HG02642 (cell line): ENCODE measurements at regions not wholly inside any gene's neighbourhood (a gene's known extent, or its start where the extent isn't known, plus 50 kb on each side); places are given as distances from the start of the nearest gene placed in this dataset.
"Not testable (repeated sequence)": the region's sequence is repeated elsewhere in the genome, so short reads cannot be mapped to it uniquely, and the experiment has no call there.

ENCODE experiments used
- ATAC-seq: cut with Tn5 transposase; IDR thresholded peaks from one replicate; pipeline ENCODE4 v1.9.1; 2021; ENCODE audit warnings: mild to moderate bottlenecking; ENCODE audit not compliant: unreplicated experiment, poor library complexity

DNA sequence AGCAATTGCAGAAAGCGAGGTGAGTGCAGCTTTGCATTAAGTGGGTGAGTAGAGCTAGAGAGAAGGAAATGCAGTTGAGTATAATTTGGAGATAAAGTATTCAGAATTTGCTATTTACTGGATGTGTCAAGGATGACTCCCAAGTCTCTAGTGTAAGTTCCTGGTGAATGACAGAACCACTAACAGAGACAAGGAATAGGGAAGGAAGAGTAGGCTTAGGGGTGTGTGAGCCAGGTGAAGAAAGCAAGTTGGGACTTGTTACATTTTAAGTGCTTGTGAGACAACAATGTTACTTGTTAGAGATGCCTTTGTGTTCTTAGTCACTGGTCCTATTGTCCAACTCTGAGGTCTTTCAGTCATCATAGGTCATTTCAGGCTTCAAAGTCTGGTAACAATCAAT, 70.8 kb downstream of the TBC1D26 start:
- not testable (repeated sequence) for ATAC-seq

GRCh38 chr17:15806825-15807224, 74.7 kb downstream of the TBC1D26 start:
- ATAC-seq = not testable (repeated sequence)

- ATAC-seq = not testable (repeated sequence)
These were observed 81.3 kb downstream of the TBC1D26 start for GRCh38 chr17:15813388-15813787.

GRCh38 chr17:15814003-15814402, 81.9 kb downstream of the TBC1D26 start:
- ATAC-seq = not testable (repeated sequence)

- ATAC-seq = not testable (repeated sequence)
These were observed 85.8 kb downstream of the TBC1D26 start for GRCh38 chr17:15817861-15818260.

- ATAC-seq = not testable (repeated sequence)
These were observed 90.2 kb downstream of the TBC1D26 start for GRCh38 chr17:15822280-15822679.

DNA sequence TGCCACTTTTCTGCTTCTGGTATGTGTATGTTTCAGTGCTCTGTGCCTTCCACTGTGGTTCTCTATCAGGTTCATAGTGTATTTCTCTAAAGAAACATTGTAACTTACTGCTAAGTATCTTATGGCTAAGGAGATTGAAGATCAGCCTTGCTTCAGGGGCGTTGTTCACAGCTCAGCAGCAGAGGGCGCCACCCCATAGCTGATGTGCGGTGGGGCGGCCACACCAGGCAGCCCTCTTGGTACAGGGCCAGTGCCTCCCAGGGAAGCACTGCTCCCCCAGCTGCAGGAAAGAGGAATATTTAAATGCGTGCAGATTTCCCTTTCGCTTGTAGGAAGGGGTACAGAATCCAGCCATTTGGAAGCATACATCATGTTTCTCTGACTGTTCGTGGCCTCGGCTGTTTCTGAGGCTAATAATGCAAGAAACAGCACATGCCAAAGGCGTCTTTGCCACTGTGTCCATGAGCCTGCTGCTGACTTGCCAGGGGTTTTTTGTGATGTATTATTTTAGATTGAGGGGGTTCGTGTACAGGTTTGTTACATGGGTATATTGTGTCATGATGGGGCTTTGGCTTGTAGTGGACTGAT, 96.7 kb downstream of the TBC1D26 start:
- ATAC-seq = peak; percentile 56

DNA sequence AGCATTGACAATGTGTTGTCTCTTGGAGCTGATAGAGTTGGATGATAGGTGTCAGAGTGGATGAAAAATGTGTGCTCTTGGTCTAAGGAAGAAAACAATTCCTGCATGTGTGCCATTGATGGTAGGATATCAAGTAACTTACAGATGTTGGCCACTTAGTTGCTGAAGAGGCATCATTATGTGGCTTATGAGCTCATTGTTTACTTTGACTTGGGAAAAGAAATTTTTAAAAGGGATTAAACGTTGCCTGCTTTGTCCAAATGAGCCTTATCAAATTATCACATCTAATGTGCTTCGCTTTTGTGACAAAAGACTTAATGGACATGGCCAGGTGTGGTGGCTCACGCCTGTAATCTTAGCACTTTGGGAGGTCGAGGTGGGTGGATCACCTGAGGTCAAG, 98.1 kb downstream of the TBC1D26 start:
- ATAC-seq = not testable (repeated sequence)

DNA sequence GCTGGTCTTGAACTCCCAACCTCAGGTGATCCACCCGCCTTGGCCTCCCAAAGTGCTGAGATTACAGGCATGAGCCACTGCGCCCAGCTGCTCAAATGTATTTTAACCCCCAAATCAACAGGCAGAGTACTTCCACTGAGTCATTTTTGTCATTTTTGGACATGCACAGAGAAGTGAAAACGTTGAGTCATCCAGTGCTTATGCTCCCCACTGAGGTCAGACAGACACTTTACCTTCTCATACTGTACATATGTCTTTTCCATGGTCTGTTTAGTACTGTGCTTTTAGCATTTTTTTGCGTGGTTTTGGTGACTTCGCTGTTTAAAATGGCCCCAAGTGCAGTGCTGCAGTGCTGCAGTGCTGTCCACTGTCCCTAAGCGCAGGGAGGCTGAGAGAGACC, 99.1 kb downstream of the TBC1D26 start:
- ATAC-seq = peak; percentile 87

GRCh38 chr17:15832921-15833480, 100.9 kb downstream of the TBC1D26 start:
- ATAC-seq = not testable (repeated sequence)

GRCh38 chr17:15833890-15834289, 101.8 kb downstream of the TBC1D26 start:
- not testable (repeated sequence) for ATAC-seq

DNA sequence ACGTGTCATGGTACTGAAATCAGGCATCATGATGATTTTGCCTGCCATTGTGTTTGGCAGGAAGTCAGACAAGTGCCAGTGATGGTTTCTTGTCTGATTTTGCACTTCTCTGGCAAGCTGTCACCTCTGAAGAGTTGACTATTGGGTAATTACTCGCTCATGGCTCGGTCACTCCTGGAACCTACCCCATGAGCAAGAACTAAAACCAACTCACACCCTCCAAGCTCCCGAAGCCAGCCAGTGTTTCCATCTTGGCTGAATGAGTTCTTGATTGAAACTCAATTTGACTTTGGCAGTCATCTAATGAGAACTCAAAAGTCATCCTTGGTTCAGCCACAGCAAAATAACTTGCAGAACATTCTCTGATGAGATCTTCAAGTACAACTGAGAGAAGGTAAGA, 103.4 kb downstream of the TBC1D26 start:
- ATAC-seq = not testable (repeated sequence)

DNA sequence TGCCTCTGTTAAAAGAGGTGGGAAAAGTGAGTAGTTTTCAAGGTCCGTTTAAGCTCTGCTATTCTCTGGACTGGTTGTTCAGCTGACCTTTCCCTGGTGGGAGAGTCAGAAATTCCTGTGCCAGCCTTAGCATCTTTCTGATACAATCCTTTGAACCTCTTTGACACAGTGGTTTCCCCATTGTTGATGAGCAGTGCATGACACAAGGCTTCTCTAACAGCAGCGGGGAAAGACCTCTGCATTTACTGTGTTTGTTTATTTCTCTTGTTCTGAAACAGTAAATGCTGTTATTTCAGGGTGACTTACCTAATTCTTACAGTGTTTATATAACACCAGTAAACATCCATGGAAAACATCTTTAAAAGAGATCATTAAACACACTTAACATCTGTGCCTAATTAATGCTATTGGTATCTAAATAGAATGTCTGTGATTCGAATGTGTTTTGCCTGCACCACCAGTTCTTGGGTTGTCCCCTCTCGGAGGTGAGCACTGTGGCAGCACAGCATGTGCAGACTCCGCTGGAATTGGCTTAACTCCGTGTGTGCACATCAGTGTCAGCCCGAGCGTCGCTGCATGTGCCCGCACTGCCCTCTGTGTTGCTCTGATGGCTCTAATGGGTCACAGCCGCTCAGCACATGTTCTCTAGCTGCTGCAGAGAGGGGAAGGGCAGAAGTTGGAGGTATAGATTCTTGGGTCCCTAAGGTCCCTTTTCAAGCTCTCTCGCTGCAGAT, 104.3 kb downstream of the TBC1D26 start:
- not testable (repeated sequence) for ATAC-seq

DNA sequence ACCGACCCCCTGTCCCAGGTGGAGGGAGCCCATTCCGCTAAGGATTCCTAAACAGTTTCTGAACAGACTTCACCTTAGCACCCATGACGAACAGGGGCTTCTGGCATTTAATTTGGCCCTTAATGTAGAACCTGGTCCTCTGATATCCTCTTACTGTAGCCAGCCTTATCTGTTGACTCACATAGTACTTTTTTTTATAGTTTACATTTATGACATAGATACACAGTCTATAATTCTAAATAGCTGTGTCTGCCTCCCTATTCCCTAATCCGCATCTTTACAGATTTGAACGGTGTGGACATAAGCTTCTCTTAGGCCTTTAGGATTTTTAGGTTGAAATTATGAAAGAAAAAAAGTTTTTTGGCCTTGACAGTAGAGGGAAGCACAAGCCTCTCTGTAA, 104.9 kb downstream of the TBC1D26 start:
- not testable (repeated sequence) for ATAC-seq

DNA sequence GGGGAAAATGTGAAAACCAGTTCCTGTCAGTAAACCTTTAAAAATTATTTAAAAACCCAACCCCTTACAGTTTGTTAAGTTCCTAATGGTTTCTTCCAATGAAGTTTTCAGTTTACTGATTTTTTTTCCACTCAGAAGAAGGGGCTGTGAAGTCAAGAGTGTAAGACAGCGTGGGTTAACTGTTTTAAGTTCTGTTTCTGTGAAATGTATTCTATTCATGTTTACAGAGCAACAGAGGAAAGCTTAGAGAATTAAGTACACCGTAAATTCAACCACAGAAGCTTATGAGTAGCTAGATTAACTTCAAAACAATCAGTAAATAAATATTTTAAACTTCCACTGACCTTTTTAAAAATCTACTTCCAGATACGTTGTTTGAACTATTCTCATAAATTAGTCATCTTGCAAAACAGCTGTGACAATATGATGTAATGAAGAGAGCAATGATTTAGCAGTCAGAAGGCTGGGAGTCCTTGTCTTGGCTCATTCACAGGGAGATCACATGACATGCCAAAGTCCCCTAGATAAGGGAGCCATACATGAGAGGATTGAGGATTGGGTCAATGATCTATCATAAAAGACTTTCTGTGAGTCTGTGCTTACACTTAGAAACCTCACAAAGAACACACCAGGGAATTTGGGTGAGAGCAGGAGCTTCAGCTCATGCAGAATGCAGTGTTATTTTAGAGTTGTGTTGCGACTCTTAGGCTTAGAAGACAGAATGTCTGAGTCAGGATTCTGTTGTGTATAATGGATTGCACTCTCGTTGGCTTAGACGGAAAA, 97.3 kb upstream of the ADORA2B start:
- ATAC-seq = not testable (repeated sequence)

DNA sequence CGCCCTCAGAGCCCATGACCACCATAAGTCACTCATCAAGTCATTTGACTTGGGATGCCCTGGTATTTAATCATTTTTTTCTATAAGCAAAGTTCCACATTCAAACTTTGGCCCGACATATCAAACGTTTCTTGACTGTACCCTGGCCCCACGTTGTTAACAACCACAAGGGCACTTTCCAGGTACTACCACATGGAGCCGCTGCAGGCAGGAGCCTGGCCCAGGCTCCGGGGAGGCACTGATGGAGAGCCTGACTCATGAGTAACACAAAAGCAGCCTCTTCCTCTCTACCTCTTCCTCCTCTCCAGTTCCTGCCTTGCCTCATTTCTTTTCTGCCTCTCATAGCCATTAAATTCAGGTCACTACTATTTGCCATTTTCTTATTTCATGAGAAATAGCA, 95.9 kb upstream of the ADORA2B start:
- ATAC-seq = not testable (repeated sequence)

GRCh38 chr17:15850071-15850470, 94.9 kb upstream of the ADORA2B start:
- not testable (repeated sequence) for ATAC-seq

GRCh38 chr17:15850687-15851086, 94.2 kb upstream of the ADORA2B start:
- ATAC-seq = not testable (repeated sequence)

DNA sequence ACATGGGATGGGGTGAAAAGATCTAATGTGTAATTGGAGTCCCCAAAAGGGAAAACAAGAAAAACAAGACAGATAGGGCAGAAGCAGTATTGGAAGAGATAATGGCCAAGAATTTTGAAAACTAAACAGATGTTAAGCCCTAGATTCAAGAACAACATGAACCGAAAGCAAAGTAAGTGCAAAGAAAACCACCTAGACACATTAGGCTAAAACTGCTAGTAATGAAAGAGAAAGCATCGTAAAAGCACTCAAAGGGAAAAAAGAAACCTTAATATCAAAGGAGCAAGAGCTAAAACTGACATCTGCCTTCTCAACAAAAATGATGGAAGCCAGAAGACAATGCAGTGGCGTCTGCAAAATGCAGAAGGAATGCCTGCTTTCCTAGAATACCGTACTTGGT, 92.1 kb upstream of the ADORA2B start:
- ATAC-seq = not testable (repeated sequence)

GRCh38 chr17:15856191-15856590, 88.7 kb upstream of the ADORA2B start:
- ATAC-seq = not testable (repeated sequence)

GRCh38 chr17:15856745-15857144, 88.2 kb upstream of the ADORA2B start:
- ATAC-seq = not testable (repeated sequence)
